MCF 10A (cell line): ENCODE measurements at regions not wholly inside any gene's neighbourhood (a gene's known extent, or its start where the extent isn't known, plus 50 kb on each side); places are given as distances from the start of the nearest gene placed in this dataset.

ENCODE experiments used
- BruUV-seq: library from RNA; stranded (reverse); fragments of 400-500 nt; replicated peaks from 2 replicates; lab custom pipeline; 2021; lab: Mats Ljungman, UMichigan
- CTCF ChIA-PET: fragments of 300-600 bp; sonication (Branson Sonifier 250); formaldehyde crosslinking; extraction: SDS; loops from one replicate; lab custom pipeline; 2021; ENCODE audit warnings: antibody characterized with exemption, inconsistent platforms; lab: Yijun Ruan, JAX
- POLR2A ChIA-PET: fragments of 300-600, 350-650 bp; sonication (Branson Sonifier 250); formaldehyde crosslinking; extraction: SDS; loops from one replicate; lab custom pipeline; 2020; ENCODE audit warnings: antibody characterized with exemption, inconsistent platforms; lab: Yijun Ruan, JAX
- DNase-seq: peaks from one replicate; pipeline ENCODE4 v3.0.0-alpha.2; 2018; ENCODE audit not compliant: unreplicated experiment
- H3K27ac Mint-ChIP-seq: one replicate; pipeline ENCODE4 v1.8.0; 2022; ENCODE audit warnings: mild to moderate bottlenecking, low read depth, mixed read lengths; ENCODE audit not compliant: unreplicated experiment
- H3K27me3 Mint-ChIP-seq: one replicate; pipeline ENCODE4 v1.8.0; 2022; ENCODE audit warnings: mixed read lengths; ENCODE audit not compliant: insufficient read depth, unreplicated experiment
- H3K36me3 Mint-ChIP-seq: one replicate; pipeline ENCODE4 v1.8.0; 2022; ENCODE audit warnings: mild to moderate bottlenecking, moderate library complexity, mixed read lengths; ENCODE audit not compliant: insufficient read depth, unreplicated experiment
- H3K4me1 Mint-ChIP-seq: one replicate; pipeline ENCODE4 v1.8.0; 2022; ENCODE audit warnings: mixed read lengths; ENCODE audit not compliant: insufficient read depth, unreplicated experiment
- H3K4me3 Mint-ChIP-seq: one replicate; pipeline ENCODE4 v1.8.0; 2022; ENCODE audit warnings: mild to moderate bottlenecking, moderate library complexity, mixed read lengths; ENCODE audit not compliant: unreplicated experiment
- H3K9me3 Mint-ChIP-seq: one replicate; pipeline ENCODE4 v1.8.0; 2022; ENCODE audit warnings: mixed read lengths; ENCODE audit not compliant: unreplicated experiment
- CTCF ChIP-seq: fragments of 200-600 bp; IDR thresholded peaks from one replicate; pipeline ENCODE4 v1.8.0; 2022; ENCODE audit warnings: antibody characterized with exemption, mild to moderate bottlenecking; ENCODE audit not compliant: unreplicated experiment
- intact Hi-C: fragments of 100-400 bp; cut with micrococcal nuclease; formaldehyde crosslinking; loops from 2 replicates; pipeline ENCODE4 v1.14.1; 2022

- CTCF ChIA-PET: interaction anchor here (0.9 kb wide), 1 partner anchor 10 kb away, joined by 4 read pairs; no protein-coding TSS in a partner anchor
- Mint-ChIP-seq H3K4me1 (peaks cover 22% of the 10 kb centered on the region), H3K9me3 (no peaks in the 10 kb centered on the region), H3K4me3 (no peak overlapping the region), H3K27me3 (peaks cover 17% of the 10 kb centered on the region), H3K27ac (no peak overlapping the region), H3K36me3 (no peaks in the 10 kb centered on the region)
- intact Hi-C loops: no loop called here
- peak; percentile 64 for DNase-seq
- BruUV-seq: no TSS peak
- POLR2A ChIA-PET: interaction anchor here (0.9 kb wide), 1 partner anchor 9 kb away, joined by 3 read pairs; no protein-coding TSS in a partner anchor
- TF ChIP-seq CTCF: no peak
Observed at GRCh38 chrX:140433582-140433981, 71.3 kb downstream of the SOX3 start.

- ChIA-PET POLR2A (no interaction called here), CTCF (no interaction called here)
- BruUV-seq: no TSS peak
- H3K36me3 Mint-ChIP-seq: no peaks in the 10 kb centered on the region
- H3K4me1 Mint-ChIP-seq: peaks cover 22% of the 10 kb centered on the region
- H3K9me3 Mint-ChIP-seq: no peaks in the 10 kb centered on the region
- no peak overlapping the region for H3K27ac Mint-ChIP-seq
- DNase-seq: peak; percentile 86
- intact Hi-C loops: no loop called here
- no peak overlapping the region for H3K4me3 Mint-ChIP-seq
- TF ChIP-seq CTCF: no peak
- H3K27me3 Mint-ChIP-seq: peaks cover 17% of the 10 kb centered on the region
Observed at GRCh38 chrX:140432346-140433175, 72.3 kb downstream of the SOX3 start.

- no peak for TF ChIP-seq CTCF
- peak; percentile 74 for DNase-seq
- Mint-ChIP-seq H3K9me3 (no peaks in the 10 kb centered on the region), H3K4me3 (no peak overlapping the region), H3K4me1 (peaks cover 22% of the 10 kb centered on the region), H3K27ac (peak overlapping the region; percentile 17), H3K27me3 (peaks cover 17% of the 10 kb centered on the region), H3K36me3 (no peaks in the 10 kb centered on the region)
- BruUV-seq: no TSS peak
- intact Hi-C loops: no loop called here
- ChIA-PET CTCF (no interaction called here), POLR2A (no interaction called here)
Observed at GRCh38 chrX:140431521-140431920, 73.3 kb downstream of the SOX3 start.

GRCh38 chrX:140425712-140426395 is 79.0 kb downstream of the SOX3 start:
- BruUV-seq: no TSS peak
- CTCF ChIA-PET: no interaction called here

More at GRCh38 chrX:140425712-140426395, 79.0 kb downstream of the SOX3 start:
- Mint-ChIP-seq H3K36me3 (no peaks in the 10 kb centered on the region), H3K27ac (no peak overlapping the region), H3K9me3 (no peaks in the 10 kb centered on the region), H3K4me3 (no peak overlapping the region), H3K27me3 (no peaks in the 10 kb centered on the region), H3K4me1 (peaks cover 3% of the 10 kb centered on the region)
- POLR2A ChIA-PET: no interaction called here
- no peak for TF ChIP-seq CTCF
- DNase-seq: peak; percentile 30
- intact Hi-C loops: no loop called here
